ENCODE measurements at regions not wholly inside any gene's neighbourhood (a gene's known extent, or its start where the extent isn't known, plus 50 kb on each side); places are given as distances from the start of the nearest gene placed in this dataset.

DNA sequence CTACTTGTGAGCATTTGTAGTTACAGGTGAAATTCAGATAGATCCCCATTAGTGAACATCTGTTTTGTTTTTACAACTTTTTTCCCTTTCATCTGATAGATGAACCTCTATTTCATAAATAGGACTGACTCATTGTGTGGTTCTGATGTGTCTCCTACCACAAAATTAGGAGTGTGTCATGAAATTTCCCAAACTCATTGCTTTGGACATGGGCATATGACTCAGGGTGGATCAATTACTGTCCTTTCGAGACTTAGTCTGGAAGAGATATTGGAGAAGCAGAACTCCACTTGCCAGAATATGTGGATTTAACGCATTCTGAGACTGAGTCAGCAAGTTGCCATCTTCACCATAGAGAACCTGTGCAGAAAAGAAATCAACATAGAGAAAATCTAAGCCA is 53.5 kb upstream of the PCDH10 start:
- no peak for DNase-seq

DNA sequence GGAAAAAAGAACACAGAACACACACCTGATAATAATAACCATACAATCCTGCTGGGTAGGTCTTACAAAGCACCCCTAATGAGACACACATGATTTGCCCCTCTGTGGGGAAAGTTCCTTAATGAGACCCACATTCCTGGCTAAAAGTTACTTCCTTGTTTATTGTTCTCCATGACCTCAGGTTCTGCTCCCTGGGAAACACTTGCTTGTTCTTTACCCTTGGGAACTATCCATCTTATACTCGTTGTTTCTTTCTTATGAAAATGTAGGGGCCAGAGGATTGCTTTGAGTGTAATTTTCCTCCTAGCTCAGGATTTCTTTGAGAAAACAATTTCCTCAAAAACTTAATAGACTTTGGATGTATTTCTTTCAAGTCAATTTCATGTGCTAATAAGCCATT is 52.1 kb upstream of the PCDH10 start:
- no peak for DNase-seq
